ENCODE measurements at regions not wholly inside any gene's neighbourhood (a gene's known extent, or its start where the extent isn't known, plus 50 kb on each side); places are given as distances from the start of the nearest gene placed in this dataset.

DNA sequence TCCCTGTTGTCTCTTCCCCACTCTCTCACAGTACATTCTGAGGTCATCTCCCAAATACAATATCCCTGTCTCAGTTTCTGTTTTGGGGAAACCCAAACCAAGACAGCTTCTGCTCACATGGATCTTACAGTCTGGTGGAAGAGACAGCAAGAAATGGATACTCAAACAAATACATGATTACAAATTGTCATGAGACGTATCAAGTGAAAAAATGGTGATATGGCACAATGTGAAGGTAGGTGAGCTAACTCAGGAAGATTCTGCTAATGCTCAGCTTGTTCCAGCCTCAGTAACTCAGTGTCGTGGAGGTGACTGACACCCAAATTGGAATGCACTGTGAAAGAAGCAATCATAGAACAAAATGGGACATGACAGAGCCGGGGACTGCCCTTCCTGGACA lies 68.3 kb downstream of the CHST1 start:
- TF ChIP-seq POLR2AphosphoS5 (IDR thresholded peaks at IDR 0.05; ENCODE audit: low read depth, low read length) = no peak
- TF ChIP-seq SIN3A (IDR thresholded peaks at IDR 0.05; ENCODE audit: borderline replicate concordance, insufficient read depth, low read length) = no peak
- no peak for TF ChIP-seq TAF1 (IDR thresholded peaks at IDR 0.05; ENCODE audit: borderline replicate concordance, insufficient read depth, low read length)
